ENCODE measurements at regions not wholly inside any gene's neighbourhood (a gene's known extent, or its start where the extent isn't known, plus 50 kb on each side); places are given as distances from the start of the nearest gene placed in this dataset.

GRCh38 chr6:168825226-168826077, 384.5 kb downstream of the SMOC2 start:
- H3K27ac ChIP-seq (ENCODE audit: poor library complexity, severe bottlenecking) = no peak overlapping the region
- H3K9me3 ChIP-seq (ENCODE audit: severe bottlenecking) = no peaks in the 10 kb centered on the region
- no peak overlapping the region for H3K4me3 ChIP-seq (ENCODE audit: severe bottlenecking)
- no peak for DNase-seq (ENCODE audit: low spot score)
- peaks cover 9% of the 10 kb centered on the region for H3K4me1 ChIP-seq (ENCODE audit: insufficient read depth, poor library complexity, severe bottlenecking)
- no peaks in the 10 kb centered on the region for H3K27me3 ChIP-seq (ENCODE audit: insufficient read depth, poor library complexity, severe bottlenecking)
- ATAC-seq (ENCODE audit: low read depth) = no peak
- H3K36me3 ChIP-seq (ENCODE audit: low read depth) = no peaks in the 10 kb centered on the region
- no peak for TF ChIP-seq CTCF (IDR thresholded peaks at IDR 0.05; ENCODE audit: poor library complexity, severe bottlenecking)

GRCh38 chr6:168823397-168824212, 382.6 kb downstream of the SMOC2 start:
- Histone ChIP-seq H3K36me3 (ENCODE audit: low read depth) (no peaks in the 10 kb centered on the region), H3K9me3 (ENCODE audit: severe bottlenecking) (no peaks in the 10 kb centered on the region), H3K27ac (ENCODE audit: poor library complexity, severe bottlenecking) (no peak overlapping the region), H3K4me1 (ENCODE audit: insufficient read depth, poor library complexity, severe bottlenecking) (peaks cover 4% of the 10 kb centered on the region), H3K27me3 (ENCODE audit: insufficient read depth, poor library complexity, severe bottlenecking) (no peaks in the 10 kb centered on the region), H3K4me3 (ENCODE audit: severe bottlenecking) (no peak overlapping the region)
- no peak for TF ChIP-seq CTCF (IDR thresholded peaks at IDR 0.05; ENCODE audit: poor library complexity, severe bottlenecking)
- no peak for ATAC-seq (ENCODE audit: low read depth)
- no peak for DNase-seq (ENCODE audit: low spot score)

- no peak for TF ChIP-seq CTCF (IDR thresholded peaks at IDR 0.05; ENCODE audit: poor library complexity, severe bottlenecking)
- no peak overlapping the region for H3K4me3 ChIP-seq (ENCODE audit: severe bottlenecking)
- H3K36me3 ChIP-seq (ENCODE audit: low read depth) = no peaks in the 10 kb centered on the region
- ATAC-seq (ENCODE audit: low read depth) (no peak), DNase-seq (ENCODE audit: low spot score) (no peak)
- no peaks in the 10 kb centered on the region for H3K9me3 ChIP-seq (ENCODE audit: severe bottlenecking)
- no peaks in the 10 kb centered on the region for H3K27me3 ChIP-seq (ENCODE audit: insufficient read depth, poor library complexity, severe bottlenecking)
- H3K27ac ChIP-seq (ENCODE audit: poor library complexity, severe bottlenecking) = no peak overlapping the region
- H3K4me1 ChIP-seq (ENCODE audit: insufficient read depth, poor library complexity, severe bottlenecking) = no peaks in the 10 kb centered on the region
Observed at GRCh38 chr6:168822376-168822775, 381.4 kb downstream of the SMOC2 start.

- H3K27me3 ChIP-seq (ENCODE audit: insufficient read depth, poor library complexity, severe bottlenecking) = no peaks in the 10 kb centered on the region
- H3K27ac ChIP-seq (ENCODE audit: poor library complexity, severe bottlenecking) = no peak overlapping the region
- H3K4me3 ChIP-seq (ENCODE audit: severe bottlenecking) = no peak overlapping the region
- H3K36me3 ChIP-seq (ENCODE audit: low read depth) = no peaks in the 10 kb centered on the region
- DNase-seq (ENCODE audit: low spot score) = no peak
- H3K9me3 ChIP-seq (ENCODE audit: severe bottlenecking) = no peaks in the 10 kb centered on the region
- H3K4me1 ChIP-seq (ENCODE audit: insufficient read depth, poor library complexity, severe bottlenecking) = no peaks in the 10 kb centered on the region
- ATAC-seq (ENCODE audit: low read depth) = no peak
- no peak for TF ChIP-seq CTCF (IDR thresholded peaks at IDR 0.05; ENCODE audit: poor library complexity, severe bottlenecking)
Observed at GRCh38 chr6:168819546-168819945, 378.6 kb downstream of the SMOC2 start.

Measured in RWPE2 (cell line).